ENCODE measurements at regions not wholly inside any gene's neighbourhood (a gene's known extent, or its start where the extent isn't known, plus 50 kb on each side); places are given as distances from the start of the nearest gene placed in this dataset.

- no peak overlapping the region for H3K4me3 ChIP-seq
- intact Hi-C loops (cut with DNase I) = no loop called here
- no peaks in the 10 kb centered on the region for H3K9me3 ChIP-seq
- TF ChIP-seq CTCF (IDR thresholded peaks at IDR 0.05) = no peak
- no peaks in the 10 kb centered on the region for H3K4me1 ChIP-seq
- H3K36me3 ChIP-seq = no peaks in the 10 kb centered on the region
- DNase-seq = no peak
- no peaks in the 10 kb centered on the region for H3K27me3 ChIP-seq
- H3K27ac ChIP-seq = no peak overlapping the region
- H3K9ac ChIP-seq (ENCODE audit: low read depth in 2 of 2, low read length in 2 of 2) = no peak overlapping the region
Observed at GRCh38 chr20:24738981-24739633, 210.0 kb upstream of the CST7 start.

- Histone ChIP-seq H3K9ac (ENCODE audit: low read depth in 2 of 2, low read length in 2 of 2) (no peak overlapping the region), H3K27me3 (no peaks in the 10 kb centered on the region), H3K4me1 (no peaks in the 10 kb centered on the region), H3K36me3 (no peaks in the 10 kb centered on the region), H3K4me3 (no peak overlapping the region), H3K27ac (no peak overlapping the region), H3K9me3 (no peaks in the 10 kb centered on the region)
- no peak for DNase-seq
- TF ChIP-seq CTCF (IDR thresholded peaks at IDR 0.05) = no peak
- intact Hi-C loops (cut with DNase I) = no loop called here
Observed at GRCh38 chr20:24739746-24740145, 209.3 kb upstream of the CST7 start.

GRCh38 chr20:24741493-24742072 is 207.5 kb upstream of the CST7 start:
- H3K27me3 ChIP-seq = no peaks in the 10 kb centered on the region
- no peak overlapping the region for H3K9ac ChIP-seq (ENCODE audit: low read depth in 2 of 2, low read length in 2 of 2)
- H3K9me3 ChIP-seq = no peaks in the 10 kb centered on the region
- H3K27ac ChIP-seq = no peak overlapping the region
- no peaks in the 10 kb centered on the region for H3K36me3 ChIP-seq
- no peak for DNase-seq
- no peak for TF ChIP-seq CTCF (IDR thresholded peaks at IDR 0.05)
- no peak overlapping the region for H3K4me3 ChIP-seq
- no peaks in the 10 kb centered on the region for H3K4me1 ChIP-seq
- intact Hi-C loops (cut with DNase I) = no loop called here

GRCh38 chr20:24742436-24742835 is 206.6 kb upstream of the CST7 start:
- H3K9ac ChIP-seq (ENCODE audit: low read depth in 2 of 2, low read length in 2 of 2) = no peak overlapping the region
- no peaks in the 10 kb centered on the region for H3K9me3 ChIP-seq
- DNase-seq = no peak
- H3K27ac ChIP-seq = no peak overlapping the region
- TF ChIP-seq CTCF (IDR thresholded peaks at IDR 0.05) = no peak
- H3K4me3 ChIP-seq = no peak overlapping the region
- no peaks in the 10 kb centered on the region for H3K4me1 ChIP-seq
- intact Hi-C loops (cut with DNase I) = no loop called here
- no peaks in the 10 kb centered on the region for H3K36me3 ChIP-seq
- no peaks in the 10 kb centered on the region for H3K27me3 ChIP-seq

- no peak overlapping the region for H3K27ac ChIP-seq
- H3K27me3 ChIP-seq = no peaks in the 10 kb centered on the region
- no peak overlapping the region for H3K4me3 ChIP-seq
- DNase-seq = no peak
- H3K36me3 ChIP-seq = no peaks in the 10 kb centered on the region
- no peak overlapping the region for H3K9ac ChIP-seq (ENCODE audit: low read depth in 2 of 2, low read length in 2 of 2)
- no peaks in the 10 kb centered on the region for H3K9me3 ChIP-seq
- H3K4me1 ChIP-seq = no peaks in the 10 kb centered on the region
- intact Hi-C loops (cut with DNase I) = no loop called here
- no peak for TF ChIP-seq CTCF (IDR thresholded peaks at IDR 0.05)
Observed at GRCh38 chr20:24742989-24743388, 206.1 kb upstream of the CST7 start.
